Left ventricle myocardium inferior (tissue), 1 donor: ENCODE measurements at regions not wholly inside any gene's neighbourhood (a gene's known extent, or its start where the extent isn't known, plus 50 kb on each side); places are given as distances from the start of the nearest gene placed in this dataset.

Source experiments
- DNase-seq: peaks from one replicate; pipeline ENCODE4 v3.0.0-alpha.2; 2020
- H3K27ac ChIP-seq: fragments of 200-600 bp; replicated peaks from 2 replicates; pipeline ENCODE4 v1.8.0; 2021
- H3K27me3 ChIP-seq: fragments of 200-600 bp; 2 replicates; pipeline ENCODE4 v1.8.0; 2021; ENCODE audit warnings: low read depth
- H3K36me3 ChIP-seq: fragments of 200-600 bp; 2 replicates; pipeline ENCODE4 v1.8.0; 2021
- H3K4me1 ChIP-seq: fragments of 200-600 bp; 2 replicates; pipeline ENCODE4 v1.8.0; 2021
- H3K4me3 ChIP-seq: fragments of 200-600 bp; 2 replicates; pipeline ENCODE4 v1.8.0; 2021; ENCODE audit warnings: mild to moderate bottlenecking, moderate library complexity
- H3K9me3 ChIP-seq: fragments of 200-600 bp; replicated peaks from 2 replicates; pipeline ENCODE4 v1.8.0; 2021
- intact Hi-C: fragments of 100-400 bp; cut with micrococcal nuclease; formaldehyde crosslinking; loops from one replicate; pipeline ENCODE4 v1.11.0; 2022
- TF ChIP-seq, protein P1 (sequence below): fragments of 200-600 bp; IDR thresholded peaks from 2 replicates; pipeline ENCODE4 v1.8.0; 2021; ENCODE audit warnings: antibody characterized with exemption, mild to moderate bottlenecking, borderline replicate concordance
- donor health status: DM: no; HTN: yes; CAD: no; lungs with severe emphysema.

- TF ChIP-seq, protein P1, sequence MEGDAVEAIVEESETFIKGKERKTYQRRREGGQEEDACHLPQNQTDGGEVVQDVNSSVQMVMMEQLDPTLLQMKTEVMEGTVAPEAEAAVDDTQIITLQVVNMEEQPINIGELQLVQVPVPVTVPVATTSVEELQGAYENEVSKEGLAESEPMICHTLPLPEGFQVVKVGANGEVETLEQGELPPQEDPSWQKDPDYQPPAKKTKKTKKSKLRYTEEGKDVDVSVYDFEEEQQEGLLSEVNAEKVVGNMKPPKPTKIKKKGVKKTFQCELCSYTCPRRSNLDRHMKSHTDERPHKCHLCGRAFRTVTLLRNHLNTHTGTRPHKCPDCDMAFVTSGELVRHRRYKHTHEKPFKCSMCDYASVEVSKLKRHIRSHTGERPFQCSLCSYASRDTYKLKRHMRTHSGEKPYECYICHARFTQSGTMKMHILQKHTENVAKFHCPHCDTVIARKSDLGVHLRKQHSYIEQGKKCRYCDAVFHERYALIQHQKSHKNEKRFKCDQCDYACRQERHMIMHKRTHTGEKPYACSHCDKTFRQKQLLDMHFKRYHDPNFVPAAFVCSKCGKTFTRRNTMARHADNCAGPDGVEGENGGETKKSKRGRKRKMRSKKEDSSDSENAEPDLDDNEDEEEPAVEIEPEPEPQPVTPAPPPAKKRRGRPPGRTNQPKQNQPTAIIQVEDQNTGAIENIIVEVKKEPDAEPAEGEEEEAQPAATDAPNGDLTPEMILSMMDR = no peak
- H3K27ac ChIP-seq = no peak overlapping the region
- no peaks in the 10 kb centered on the region for H3K9me3 ChIP-seq
- DNase-seq = no peak
- peaks cover 7% of the 10 kb centered on the region for H3K27me3 ChIP-seq
- no peaks in the 10 kb centered on the region for H3K36me3 ChIP-seq
- intact Hi-C loops = no loop called here
- H3K4me3 ChIP-seq = no peak overlapping the region
- H3K4me1 ChIP-seq = no peaks in the 10 kb centered on the region
Measured at GRCh38 chr1:242784084-242784483, 259.6 kb upstream of the PLD5 start.

GRCh38 chr1:242774256-242774655 is 249.8 kb upstream of the PLD5 start:
- H3K4me1 ChIP-seq = no peaks in the 10 kb centered on the region
- no peak overlapping the region for H3K4me3 ChIP-seq
- intact Hi-C loops = no loop called here
- no peak for DNase-seq
- no peak overlapping the region for H3K27ac ChIP-seq
- H3K36me3 ChIP-seq = no peaks in the 10 kb centered on the region
- TF ChIP-seq, protein P1 = no peak
- H3K9me3 ChIP-seq = peaks cover 7% of the 10 kb centered on the region
- no peaks in the 10 kb centered on the region for H3K27me3 ChIP-seq

GRCh38 chr1:242770366-242770765 is 245.9 kb upstream of the PLD5 start:
- Histone ChIP-seq H3K9me3 (peaks cover 15% of the 10 kb centered on the region), H3K36me3 (no peaks in the 10 kb centered on the region), H3K4me3 (no peak overlapping the region), H3K4me1 (no peaks in the 10 kb centered on the region), H3K27me3 (no peaks in the 10 kb centered on the region), H3K27ac (no peak overlapping the region)
- TF ChIP-seq, protein P1 = no peak
- intact Hi-C loops = no loop called here
- no peak for DNase-seq

DNA sequence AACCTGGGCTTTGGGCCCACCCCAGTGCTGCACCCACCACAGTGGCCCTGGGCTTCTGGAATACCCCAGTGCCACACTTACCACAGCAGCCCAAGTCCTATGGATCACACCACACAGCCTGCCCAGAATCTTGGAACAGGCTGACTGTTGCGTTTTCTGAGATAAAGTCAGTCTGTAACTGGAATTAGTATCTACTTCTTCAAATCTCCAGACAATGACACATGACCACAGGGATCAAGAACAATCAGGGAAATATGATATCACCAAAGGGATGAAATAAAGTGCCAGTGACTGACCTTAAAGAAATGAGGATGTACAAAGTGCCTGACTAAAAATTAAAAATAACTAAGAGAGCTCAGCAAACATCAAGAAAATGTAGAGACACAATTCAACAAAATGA is 239.7 kb upstream of the PLD5 start:
- Histone ChIP-seq H3K36me3 (no peaks in the 10 kb centered on the region), H3K9me3 (peaks cover 18% of the 10 kb centered on the region), H3K27me3 (no peaks in the 10 kb centered on the region), H3K27ac (no peak overlapping the region), H3K4me1 (no peaks in the 10 kb centered on the region), H3K4me3 (no peak overlapping the region)
- DNase-seq = no peak
- TF ChIP-seq, protein P1 = no peak
- intact Hi-C loops = no loop called here

DNA sequence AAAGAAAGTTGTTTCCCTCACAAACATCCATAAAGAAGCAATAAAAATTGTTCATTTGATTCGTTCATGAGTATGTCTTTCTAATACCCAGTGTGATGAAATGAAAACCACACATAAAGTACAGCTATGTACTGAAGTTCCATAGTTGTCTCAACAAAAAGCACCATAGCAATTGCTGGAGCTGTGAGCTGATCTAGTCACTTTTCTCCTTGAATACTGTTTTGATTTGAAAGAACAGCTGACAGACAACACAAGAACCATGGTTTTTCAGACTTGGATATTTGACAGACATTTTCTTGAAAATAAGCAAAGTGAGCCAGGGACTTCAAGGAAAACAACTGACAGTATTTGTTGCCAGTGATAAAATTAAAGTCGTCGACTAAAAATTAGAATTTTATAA is 237.1 kb upstream of the PLD5 start:
- intact Hi-C loops = no loop called here
- no peaks in the 10 kb centered on the region for H3K36me3 ChIP-seq
- H3K4me1 ChIP-seq = no peaks in the 10 kb centered on the region
- H3K9me3 ChIP-seq = peaks cover 13% of the 10 kb centered on the region
- no peaks in the 10 kb centered on the region for H3K27me3 ChIP-seq
- no peak overlapping the region for H3K4me3 ChIP-seq
- no peak for DNase-seq
- no peak overlapping the region for H3K27ac ChIP-seq
- TF ChIP-seq, protein P1 = no peak

DNA sequence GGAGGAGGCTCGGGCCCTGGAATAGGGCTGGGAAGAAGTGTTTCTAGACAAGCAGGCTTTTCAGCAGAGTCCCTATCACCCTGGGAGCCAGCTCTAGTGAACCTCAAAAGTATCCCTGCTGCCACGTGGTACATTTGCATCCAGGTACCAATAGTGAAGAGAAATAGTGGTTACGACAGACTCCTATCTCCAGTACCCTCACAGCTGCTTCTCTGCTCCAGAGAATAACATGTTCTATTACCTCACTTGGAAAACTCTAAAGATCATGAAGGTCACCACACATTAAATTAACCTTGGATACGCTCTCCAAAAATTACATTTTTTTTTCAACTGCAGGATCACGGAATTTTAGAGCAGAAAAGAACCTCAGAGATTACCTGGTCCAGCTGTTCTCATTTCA is 230.4 kb upstream of the PLD5 start:
- H3K27ac ChIP-seq = no peak overlapping the region
- intact Hi-C loops = no loop called here
- no peaks in the 10 kb centered on the region for H3K4me1 ChIP-seq
- no peaks in the 10 kb centered on the region for H3K9me3 ChIP-seq
- H3K36me3 ChIP-seq = no peaks in the 10 kb centered on the region
- TF ChIP-seq, protein P1 = no peak
- no peaks in the 10 kb centered on the region for H3K27me3 ChIP-seq
- no peak overlapping the region for H3K4me3 ChIP-seq
- DNase-seq = no peak
